K562 (cell line): ENCODE measurements at regions not wholly inside any gene's neighbourhood (a gene's known extent, or its start where the extent isn't known, plus 50 kb on each side); places are given as distances from the start of the nearest gene placed in this dataset.

Experiments
- ATAC-seq: fragments of 200-7000 bp; cut with Tn5 transposase; 3 replicates; pipeline ENCODE4 v1.9.1; 2020; ENCODE audit warnings: moderate library complexity
- BruUV-seq: library from RNA; stranded (reverse); fragments of 400-500 nt; replicated peaks from 2 replicates; lab custom pipeline; 2021; lab: Mats Ljungman, UMichigan
- CTCF ChIA-PET: fragments of 300-600 bp; formaldehyde crosslinking; extraction: SDS; loops from one replicate; lab custom pipeline; 2021; ENCODE audit warnings: low intra/inter-chr PET ratio; lab: Yijun Ruan, JAX
- POLR2A ChIA-PET: fragments of 300-600, 350-650 bp; sonication (Branson Sonifier 250); formaldehyde crosslinking; extraction: SDS; loops from one replicate; lab custom pipeline; 2021; ENCODE audit warnings: antibody characterized with exemption, inconsistent platforms; lab: Yijun Ruan, JAX
- DNase-seq, 4 experiments: peaks; one replicate each; pipeline versions ENCODE4 v3.0.0 to v3.0.0-alpha.2; 2011 to 2018; ENCODE audit warnings: low spot score in 3 of 4, mixed read lengths in 3 of 4; ENCODE audit errors: extremely low read depth in 1 of 4
- FAIRE-seq: peaks from 2 replicates; lab custom pipeline; 2011; peaks lifted over from hg19 to GRCh38; lab: Jason Lieb, UNC
- H2AFZ ChIP-seq: 2 replicates; pipeline ENCODE4 v1.6.0; 2011; ENCODE audit warnings: low read depth, low read length, control low read depth, inconsistent platforms
- H3K27ac ChIP-seq: fragments of 200-600 bp; 3 replicates; pipeline ENCODE4 v1.8.0; 2011; ENCODE audit warnings: low read depth, mild to moderate bottlenecking, control low read depth, inconsistent platforms, low read length, moderate library complexity, mixed read lengths; ENCODE audit errors: extremely low read depth
- H3K27me3 ChIP-seq, 2 experiments: fragments of 300-600 bp in 1 of 2; 2 replicates in 1 of 2; 3 replicates in 1 of 2; pipeline versions ENCODE4 v1.6.0 to v1.8.0; 2011; ENCODE audit warnings: inconsistent platforms in 2 of 2, low read length in 2 of 2, mild to moderate bottlenecking in 1 of 2, mixed read lengths in 1 of 2, moderate library complexity in 1 of 2; ENCODE audit not compliant: control insufficient read depth in 2 of 2, insufficient read depth in 2 of 2
- H3K36me3 ChIP-seq: fragments of 300-600 bp; 3 replicates; pipeline ENCODE4 v1.8.0; 2011; ENCODE audit warnings: mild to moderate bottlenecking, low read length, inconsistent platforms; ENCODE audit not compliant: control insufficient read depth, insufficient read depth
- H3K4me1 ChIP-seq, 2 experiments: fragments of 200-600 bp in 1 of 2; replicated peaks in 1 of 2; 2 replicates in 1 of 2; 3 replicates in 1 of 2; pipeline versions ENCODE4 v1.5.1 to v1.8.0; 2011; ENCODE audit warnings: inconsistent platforms in 2 of 2, low read length in 2 of 2, mild to moderate bottlenecking in 1 of 2, mixed read lengths in 1 of 2, moderate library complexity in 1 of 2; ENCODE audit not compliant: control insufficient read depth in 2 of 2, insufficient read depth in 2 of 2
- H3K4me2 ChIP-seq: 2 replicates; pipeline ENCODE4 v1.6.1; 2011; ENCODE audit warnings: low read length, control low read depth, inconsistent platforms, mixed read lengths; ENCODE audit not compliant: insufficient read depth
- H3K4me3 ChIP-seq: fragments of 200-600 bp; sonication (generic), shearing (Covaris generic); 2 replicates; pipeline ENCODE4 v1.5.1; 2016; ENCODE audit warnings: control low read depth, inconsistent platforms
- H3K79me2 ChIP-seq: fragments of 200-600 bp; 3 replicates; pipeline ENCODE4 v1.8.0; 2011; ENCODE audit warnings: low read length, inconsistent platforms; ENCODE audit not compliant: control insufficient read depth, insufficient read depth
- H3K9ac ChIP-seq, 2 experiments: 2 replicates each; pipeline versions ENCODE4 v1.6.0 to v1.6.1; 2011; ENCODE audit warnings: low read depth in 2 of 2, low read length in 2 of 2, control low read depth in 1 of 2, inconsistent platforms in 1 of 2, mild to moderate bottlenecking in 1 of 2, mixed read lengths in 1 of 2; ENCODE audit not compliant: insufficient read depth in 1 of 2
- H3K9me1 ChIP-seq: one replicate; pipeline ENCODE4 v1.6.0; 2011; ENCODE audit warnings: inconsistent platforms, mild to moderate bottlenecking, low read length, moderate library complexity; ENCODE audit not compliant: control insufficient read depth, insufficient read depth
- H3K9me3 ChIP-seq: replicated peaks from 2 replicates; pipeline ENCODE4 v1.5.1; 2011; ENCODE audit warnings: low read depth, low read length, inconsistent platforms; ENCODE audit not compliant: control insufficient read depth, insufficient read depth
- H4K20me1 ChIP-seq: replicated peaks from 2 replicates; pipeline ENCODE4 v1.6.1; 2011; ENCODE audit warnings: low read length, inconsistent platforms, mixed read lengths; ENCODE audit not compliant: control insufficient read depth, insufficient read depth
- WGBS: fragments of 100-300 bp; shearing (Covaris generic); methylation state at CpG from one replicate; pipeline ENCODE4 v1.1.6; 2016; ENCODE audit warnings: low coverage, mixed read lengths; ENCODE audit not compliant: insufficient coverage; ENCODE audit errors: missing lambda C conversion rate; 5-methylcytosine and 5-hydroxymethylcytosine counted together
- in situ Hi-C: fragments of 300-500 bp; cut with MboI; formaldehyde crosslinking; loops from 4 replicates; pipeline ENCODE4 v1.15.0; 2018; ENCODE audit warnings: inconsistent platforms, mixed read lengths
- intact Hi-C: fragments of 100-400 bp; cut with micrococcal nuclease; formaldehyde crosslinking; loops from 2 replicates; pipeline ENCODE4 v1.14.2; 2022
- TF ChIP-seq, protein P1 (sequence below): fragments of 450-650 bp; IDR thresholded peaks from one replicate; pipeline ENCODE4 v1.6.1; 2018; ENCODE audit warnings: mild to moderate bottlenecking, moderate library complexity; ENCODE audit not compliant: partially characterized antibody
- TF ChIP-seq, protein P2 (sequence below): sonication (generic); formaldehyde crosslinking; IDR thresholded peaks from 2 replicates; pipeline ENCODE4 v1.8.0; 2022; ENCODE audit warnings: missing genetic modification reagents, mild to moderate bottlenecking, borderline replicate concordance
- TF ChIP-seq, protein P3 (sequence below): sonication (generic); formaldehyde crosslinking; IDR thresholded peaks from 2 replicates; pipeline ENCODE4 v1.8.0; 2022; ENCODE audit warnings: missing genetic modification reagents, mild to moderate bottlenecking, borderline replicate concordance

DNA sequence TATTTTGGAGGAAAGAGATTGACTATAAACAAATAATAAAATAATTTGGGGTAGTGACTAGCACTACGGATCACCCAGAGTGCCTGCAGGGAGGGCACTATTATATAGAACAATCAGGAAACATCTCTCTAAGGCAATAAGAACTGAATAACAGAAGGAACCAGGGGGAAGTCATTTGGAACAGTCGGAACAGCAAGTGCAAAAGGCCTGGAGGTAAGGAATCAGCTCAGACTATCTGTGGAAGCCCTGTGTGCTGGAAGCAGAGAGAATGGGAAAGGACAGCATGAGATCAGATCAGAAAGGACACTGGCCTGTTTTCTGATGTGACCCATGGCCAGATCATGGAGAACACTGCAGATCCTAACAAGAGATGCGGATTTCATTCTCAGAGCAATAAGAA, 357.6 kb downstream of the EFNA5 start:
- Histone ChIP-seq H3K9me3 (no peaks in the 10 kb centered on the region; the same call in 1 of the 2 replicates), H4K20me1 (no peaks in the 10 kb centered on the region), H3K4me3 (no peak overlapping the region), H3K27ac (no peak overlapping the region), H2AFZ (no peak overlapping the region), H3K36me3 (no peaks in the 10 kb centered on the region), H3K4me2 (no peak overlapping the region), H3K9me1 (no peaks in the 10 kb centered on the region), H3K79me2 (no peaks in the 10 kb centered on the region), H3K27me3 (no peaks in the 10 kb centered on the region), H3K4me1 (no peaks in the 10 kb centered on the region), H3K9ac (no peak overlapping the region)
- DNase-seq = no peak
- FAIRE-seq = no peak
- CTCF ChIA-PET = no interaction called here
- intact Hi-C loops = no loop called here
- BruUV-seq = no TSS peak
- ATAC-seq = no peak
- in situ Hi-C loops = no loop called here
- POLR2A ChIA-PET = no interaction called here
- WGBS = 7% methylated on average over 3 of the region's 3 CpGs
- TF ChIP-seq, protein P1, sequence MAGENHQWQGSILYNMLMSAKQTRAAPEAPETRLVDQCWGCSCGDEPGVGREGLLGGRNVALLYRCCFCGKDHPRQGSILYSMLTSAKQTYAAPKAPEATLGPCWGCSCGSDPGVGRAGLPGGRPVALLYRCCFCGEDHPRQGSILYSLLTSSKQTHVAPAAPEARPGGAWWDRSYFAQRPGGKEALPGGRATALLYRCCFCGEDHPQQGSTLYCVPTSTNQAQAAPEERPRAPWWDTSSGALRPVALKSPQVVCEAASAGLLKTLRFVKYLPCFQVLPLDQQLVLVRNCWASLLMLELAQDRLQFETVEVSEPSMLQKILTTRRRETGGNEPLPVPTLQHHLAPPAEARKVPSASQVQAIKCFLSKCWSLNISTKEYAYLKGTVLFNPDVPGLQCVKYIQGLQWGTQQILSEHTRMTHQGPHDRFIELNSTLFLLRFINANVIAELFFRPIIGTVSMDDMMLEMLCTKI = no peak
- TF ChIP-seq, protein P2, sequence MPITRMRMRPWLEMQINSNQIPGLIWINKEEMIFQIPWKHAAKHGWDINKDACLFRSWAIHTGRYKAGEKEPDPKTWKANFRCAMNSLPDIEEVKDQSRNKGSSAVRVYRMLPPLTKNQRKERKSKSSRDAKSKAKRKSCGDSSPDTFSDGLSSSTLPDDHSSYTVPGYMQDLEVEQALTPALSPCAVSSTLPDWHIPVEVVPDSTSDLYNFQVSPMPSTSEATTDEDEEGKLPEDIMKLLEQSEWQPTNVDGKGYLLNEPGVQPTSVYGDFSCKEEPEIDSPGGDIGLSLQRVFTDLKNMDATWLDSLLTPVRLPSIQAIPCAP (CRISPR knock-in tag) = no peak
- TF ChIP-seq, protein P3, sequence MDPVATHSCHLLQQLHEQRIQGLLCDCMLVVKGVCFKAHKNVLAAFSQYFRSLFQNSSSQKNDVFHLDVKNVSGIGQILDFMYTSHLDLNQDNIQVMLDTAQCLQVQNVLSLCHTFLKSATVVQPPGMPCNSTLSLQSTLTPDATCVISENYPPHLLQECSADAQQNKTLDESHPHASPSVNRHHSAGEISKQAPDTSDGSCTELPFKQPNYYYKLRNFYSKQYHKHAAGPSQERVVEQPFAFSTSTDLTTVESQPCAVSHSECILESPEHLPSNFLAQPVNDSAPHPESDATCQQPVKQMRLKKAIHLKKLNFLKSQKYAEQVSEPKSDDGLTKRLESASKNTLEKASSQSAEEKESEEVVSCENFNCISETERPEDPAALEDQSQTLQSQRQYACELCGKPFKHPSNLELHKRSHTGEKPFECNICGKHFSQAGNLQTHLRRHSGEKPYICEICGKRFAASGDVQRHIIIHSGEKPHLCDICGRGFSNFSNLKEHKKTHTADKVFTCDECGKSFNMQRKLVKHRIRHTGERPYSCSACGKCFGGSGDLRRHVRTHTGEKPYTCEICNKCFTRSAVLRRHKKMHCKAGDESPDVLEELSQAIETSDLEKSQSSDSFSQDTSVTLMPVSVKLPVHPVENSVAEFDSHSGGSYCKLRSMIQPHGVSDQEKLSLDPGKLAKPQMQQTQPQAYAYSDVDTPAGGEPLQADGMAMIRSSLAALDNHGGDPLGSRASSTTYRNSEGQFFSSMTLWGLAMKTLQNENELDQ (CRISPR knock-in tag) = no peak
